ENCODE measurements at regions not wholly inside any gene's neighbourhood (a gene's known extent, or its start where the extent isn't known, plus 50 kb on each side); places are given as distances from the start of the nearest gene placed in this dataset.

GRCh38 chr1:234550341-234551031, 59.5 kb downstream of the IRF2BP2 start:
- no peak for TF ChIP-seq CTCF (IDR thresholded peaks at IDR 0.05; ENCODE audit: control extremely low read depth, extremely low read depth)
- Histone ChIP-seq H3K4me3 (no peak overlapping the region), H3K9ac (ENCODE audit: insufficient read depth in 1 of 2, low read length in 2 of 2) (no peak overlapping the region), H3K27me3 (ENCODE audit: control insufficient read depth in 3 of 3, insufficient read depth in 3 of 3, low read length in 2 of 3) (no peaks in the 10 kb centered on the region), H3K9me3 (ENCODE audit: control insufficient read depth in 4 of 4, insufficient read depth in 3 of 4, low read length in 3 of 4) (no peaks in the 10 kb centered on the region), H3K36me3 (ENCODE audit: control insufficient read depth in 4 of 4, insufficient read depth in 4 of 4, low read length in 4 of 4) (no peaks in the 10 kb centered on the region), H3K27ac (ENCODE audit: low read depth in 1 of 2, low read length in 1 of 2) (no peak overlapping the region), H3K4me1 (ENCODE audit: control insufficient read depth in 5 of 5, insufficient read depth in 5 of 5, low read length in 5 of 5) (peaks cover 4 to 24% (median 9%) of the 10 kb centered on the region in 5 donors)
- whole genome bisulfite sequencing, 2 donors, result 81 to 90% methylated on average over 16 of the region's 16 CpGs
- no peak for DNase-seq
- ATAC-seq (ENCODE audit: insufficient read depth, low FRiP score), result no peak

GRCh38 chr1:234549447-234550021, 60.4 kb downstream of the IRF2BP2 start:
- H3K4me3 ChIP-seq, result no peak overlapping the region
- ATAC-seq (ENCODE audit: insufficient read depth, low FRiP score), result no peak
- no peaks in the 10 kb centered on the region for H3K27me3 ChIP-seq (ENCODE audit: control insufficient read depth in 3 of 3, insufficient read depth in 3 of 3, low read length in 2 of 3)
- no peak for DNase-seq
- H3K9me3 ChIP-seq (ENCODE audit: control insufficient read depth in 4 of 4, insufficient read depth in 3 of 4, low read length in 3 of 4), result no peaks in the 10 kb centered on the region
- H3K4me1 ChIP-seq (ENCODE audit: control insufficient read depth in 5 of 5, insufficient read depth in 5 of 5, low read length in 5 of 5), result peaks cover 9 to 26% (median 10%) of the 10 kb centered on the region in 5 donors
- WGBS, 2 donors, result 98 to 99% methylated on average over 10 of the region's 10 CpGs
- no peak overlapping the region for H3K9ac ChIP-seq (ENCODE audit: insufficient read depth in 1 of 2, low read length in 2 of 2)
- no peaks in the 10 kb centered on the region for H3K36me3 ChIP-seq (ENCODE audit: control insufficient read depth in 4 of 4, insufficient read depth in 4 of 4, low read length in 4 of 4)
- no peak overlapping the region for H3K27ac ChIP-seq (ENCODE audit: low read depth in 1 of 2, low read length in 1 of 2)
- TF ChIP-seq CTCF (IDR thresholded peaks at IDR 0.05; ENCODE audit: control extremely low read depth, extremely low read depth), result no peak

GRCh38 chr1:234546890-234547788, 62.8 kb downstream of the IRF2BP2 start:
- no peak for DNase-seq
- Histone ChIP-seq H3K27me3 (ENCODE audit: control insufficient read depth in 3 of 3, insufficient read depth in 3 of 3, low read length in 2 of 3) (no peaks in the 10 kb centered on the region), H3K27ac (ENCODE audit: low read depth in 1 of 2, low read length in 1 of 2) (no peak overlapping the region), H3K9ac (ENCODE audit: insufficient read depth in 1 of 2, low read length in 2 of 2) (no peak overlapping the region), H3K36me3 (ENCODE audit: control insufficient read depth in 4 of 4, insufficient read depth in 4 of 4, low read length in 4 of 4) (no peaks in the 10 kb centered on the region), H3K4me1 (ENCODE audit: control insufficient read depth in 5 of 5, insufficient read depth in 5 of 5, low read length in 5 of 5) (peaks cover 12 to 33% (median 21%) of the 10 kb centered on the region in 5 donors), H3K4me3 (no peak overlapping the region), H3K9me3 (ENCODE audit: control insufficient read depth in 4 of 4, insufficient read depth in 3 of 4, low read length in 3 of 4) (no peaks in the 10 kb centered on the region)
- TF ChIP-seq CTCF (IDR thresholded peaks at IDR 0.05; ENCODE audit: control extremely low read depth, extremely low read depth), result no peak
- ATAC-seq (ENCODE audit: insufficient read depth, low FRiP score), result no peak
- WGBS, 2 donors, result 54 to 68% methylated on average over 6 of the region's 6 CpGs

Data from lung (tissue), 11 donors.